Amygdala (tissue), 56 donors: ENCODE measurements at regions not wholly inside any gene's neighbourhood (a gene's known extent, or its start where the extent isn't known, plus 50 kb on each side); places are given as distances from the start of the nearest gene placed in this dataset.
"Not testable (repeated sequence)": the region's sequence is repeated elsewhere in the genome, so short reads cannot be mapped to it uniquely, and the experiment has no call there.

Experiments used
- DNase-seq, 56 donors: peaks; one replicate each; lab custom pipeline; 2025; lab: John Stamatoyannopoulos, UW

GRCh38 chr21:33997436-33997835, 75.9 kb upstream of the MRPS6 start:
- no peak for DNase-seq

- no peak for DNase-seq
Observed at GRCh38 chr21:33994373-33994772, 78.8 kb upstream of the ATP5PO start.

- DNase-seq: peak in 6 of 56 donors; percentile 1 to 21 (median 2)
Observed at GRCh38 chr21:33993286-33994231, 78.0 kb upstream of the ATP5PO start.

GRCh38 chr21:33992412-33992811, 76.8 kb upstream of the ATP5PO start:
- not testable (repeated sequence) for DNase-seq

- no peak for DNase-seq
Observed at GRCh38 chr21:33991133-33991532, 75.5 kb upstream of the ATP5PO start.

- no peak for DNase-seq
Observed at GRCh38 chr21:33989440-33989839, 73.8 kb upstream of the ATP5PO start.

- no peak for DNase-seq
Observed at GRCh38 chr21:33988237-33989017, 72.8 kb upstream of the ATP5PO start.

GRCh38 chr21:33987461-33987860, 71.9 kb upstream of the ATP5PO start:
- no peak for DNase-seq

- DNase-seq: no peak
Observed at GRCh38 chr21:33985117-33986050, 69.8 kb upstream of the ATP5PO start.

GRCh38 chr21:33984021-33984481, 68.4 kb upstream of the ATP5PO start:
- no peak for DNase-seq

GRCh38 chr21:33981391-33982101, 65.9 kb upstream of the ATP5PO start:
- no peak for DNase-seq

GRCh38 chr21:33980276-33980916, 64.8 kb upstream of the ATP5PO start:
- DNase-seq: no peak

GRCh38 chr21:33978585-33978984, 63.0 kb upstream of the ATP5PO start:
- DNase-seq: no peak

GRCh38 chr21:33977721-33978369, 62.2 kb upstream of the ATP5PO start:
- DNase-seq: no peak

GRCh38 chr21:33977017-33977720, 61.6 kb upstream of the ATP5PO start:
- no peak for DNase-seq

GRCh38 chr21:33976082-33977016, 60.7 kb upstream of the ATP5PO start:
- peak in 5 of 56 donors; percentile 4 to 29 (median 6) for DNase-seq
